D341Med (cell line): ENCODE measurements at regions not wholly inside any gene's neighbourhood (a gene's known extent, or its start where the extent isn't known, plus 50 kb on each side); places are given as distances from the start of the nearest gene placed in this dataset.

Source experiments
- DNase-seq: peaks from one replicate; pipeline ENCODE4 v3.0.0; 2012; ENCODE audit warnings: low spot score

DNA sequence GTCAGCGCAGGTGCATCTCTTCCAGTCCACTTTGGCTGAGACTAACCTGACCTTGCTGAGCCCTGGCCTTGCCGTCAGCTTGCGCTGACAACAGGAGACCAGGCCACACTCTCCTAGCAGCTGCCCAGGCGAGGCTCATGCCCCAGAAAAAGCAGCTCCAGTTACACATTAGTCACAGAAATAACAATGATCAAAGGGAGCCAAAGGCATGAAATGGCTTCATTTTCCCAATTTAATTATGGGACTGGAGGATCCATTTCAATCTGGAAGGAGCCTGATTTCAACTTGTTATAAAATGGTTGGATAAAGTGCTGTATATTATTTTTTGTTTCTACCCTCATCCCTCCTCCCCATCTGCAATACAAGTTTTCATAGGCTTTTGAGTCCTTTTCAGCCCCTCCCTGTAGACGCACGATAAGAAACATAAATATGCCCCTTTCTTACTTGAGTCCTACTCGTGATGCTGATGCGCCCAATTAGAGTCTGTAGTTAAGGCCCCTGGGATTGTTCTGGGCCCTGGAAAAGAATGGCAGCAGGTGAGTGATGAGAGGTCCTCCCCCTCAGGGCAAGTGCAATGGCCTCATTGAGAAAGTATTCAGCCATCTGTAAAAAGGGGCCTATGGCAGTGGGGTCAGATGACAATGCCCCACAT lies 376.0 kb downstream of the C12orf75 start:
- DNase-seq, result no peak

- no peak for DNase-seq
These were observed 376.5 kb downstream of the C12orf75 start for GRCh38 chr12:105706973-105707334.

DNA sequence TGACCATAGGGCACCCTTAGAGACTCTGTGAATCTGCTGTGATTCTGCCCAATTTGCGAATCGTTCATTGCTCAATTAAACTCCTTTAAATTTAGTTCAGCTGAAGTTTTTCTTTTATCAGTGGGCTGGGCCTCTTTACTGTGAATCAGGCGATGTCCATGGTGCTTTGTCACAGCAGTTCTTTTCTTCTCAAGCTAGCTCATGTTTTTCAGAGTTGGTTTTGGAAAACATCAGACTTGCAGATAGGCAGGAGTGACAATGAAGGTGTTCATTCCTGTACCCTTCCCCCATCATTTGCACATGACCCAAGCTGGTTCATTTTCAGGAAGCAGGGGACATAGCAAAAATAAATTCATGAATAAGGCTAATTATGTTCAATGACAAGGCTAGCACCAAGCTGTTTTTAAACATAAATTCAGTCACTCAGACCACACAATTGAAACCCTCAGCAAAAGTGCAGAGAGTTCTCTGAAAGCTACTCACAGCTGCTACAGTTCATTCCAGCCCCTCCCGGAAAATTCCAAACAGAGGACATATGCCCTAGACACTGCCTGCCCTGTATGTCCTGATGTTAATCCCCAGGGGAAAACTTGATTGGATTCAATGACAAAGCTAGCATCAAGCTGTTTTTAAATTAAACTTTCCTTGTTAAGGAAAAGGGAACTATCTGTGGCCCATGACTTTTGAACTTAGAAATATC lies 383.3 kb downstream of the C12orf75 start:
- no peak for DNase-seq

DNA sequence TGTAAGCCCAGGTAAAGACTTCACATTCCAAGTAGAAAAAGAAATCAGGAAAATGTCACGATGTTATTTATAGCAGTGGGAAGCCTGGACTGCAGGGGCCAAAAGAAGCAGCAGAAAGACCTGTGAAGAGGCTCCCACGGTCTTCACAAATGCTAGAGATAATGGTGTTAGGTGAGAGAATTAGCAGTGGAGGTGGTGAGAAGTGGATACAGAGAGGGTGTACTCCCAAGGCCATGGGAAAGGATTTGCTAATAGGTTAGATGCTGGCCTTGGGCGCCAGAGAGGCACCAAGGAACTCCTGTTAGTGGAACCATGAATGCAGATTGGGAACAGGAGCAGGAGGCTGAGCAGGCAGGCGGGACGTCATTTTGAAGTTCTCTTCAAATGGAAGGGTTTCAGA lies 386.1 kb downstream of the C12orf75 start:
- no peak for DNase-seq

DNA sequence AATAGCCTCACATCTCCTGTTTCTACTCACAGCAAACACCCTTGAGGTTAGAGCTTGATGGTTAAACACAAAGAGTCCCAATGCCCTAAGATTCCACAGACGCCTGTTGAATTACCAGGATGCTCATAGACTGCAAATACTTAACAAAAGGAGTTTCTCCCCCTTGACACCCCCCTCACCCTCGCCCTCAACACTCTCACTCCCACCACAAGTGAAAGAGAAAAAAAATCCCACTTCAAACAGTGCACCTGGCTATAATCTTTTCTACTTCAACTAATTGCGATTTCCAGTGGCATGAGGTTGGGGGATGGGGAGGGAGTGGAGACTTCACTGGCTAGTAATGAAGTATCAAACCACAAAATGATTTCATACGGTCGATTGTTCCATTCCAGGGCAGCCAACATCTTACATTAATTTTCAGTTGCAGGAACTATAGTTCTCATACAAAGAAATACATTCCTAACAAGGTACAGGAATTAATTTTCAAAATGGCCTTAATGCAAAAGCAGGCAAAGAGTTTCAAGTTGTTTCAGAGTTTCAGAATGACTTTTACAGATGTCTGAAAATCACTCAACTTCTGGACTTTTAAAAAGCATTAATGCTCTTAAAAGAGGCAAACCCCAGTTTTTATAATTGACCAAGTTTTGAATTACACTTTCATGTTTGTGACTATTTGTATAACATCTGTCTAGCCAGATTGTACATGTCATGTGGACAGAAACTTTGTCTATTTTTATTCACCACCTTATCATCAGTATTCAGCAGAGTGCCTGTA lies 390.7 kb downstream of the C12orf75 start:
- no peak for DNase-seq

- no peak for DNase-seq
These were observed 391.4 kb downstream of the C12orf75 start for GRCh38 chr12:105721891-105722290.

- DNase-seq, result no peak
These were observed 392.6 kb downstream of the C12orf75 start for GRCh38 chr12:105723066-105723465.

DNA sequence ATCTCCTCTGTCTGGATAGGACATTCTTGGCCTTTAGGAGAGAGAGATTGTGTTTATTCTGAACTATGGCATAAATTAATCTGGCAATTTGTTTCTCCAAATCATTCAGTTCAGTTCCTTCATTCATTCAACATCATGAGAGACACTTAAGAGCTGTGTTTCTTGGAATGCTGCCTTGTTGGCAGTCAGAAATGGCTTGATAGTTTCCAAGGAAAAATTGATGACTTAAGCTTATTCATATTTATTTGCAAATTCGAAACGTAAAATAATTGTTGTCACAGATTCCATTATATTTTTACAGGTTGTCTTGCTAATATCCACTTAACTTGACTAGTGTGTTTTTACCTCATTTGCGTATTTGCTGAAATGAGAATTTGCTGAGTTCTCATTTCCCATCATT lies 393.0 kb downstream of the C12orf75 start:
- DNase-seq, result no peak

DNA sequence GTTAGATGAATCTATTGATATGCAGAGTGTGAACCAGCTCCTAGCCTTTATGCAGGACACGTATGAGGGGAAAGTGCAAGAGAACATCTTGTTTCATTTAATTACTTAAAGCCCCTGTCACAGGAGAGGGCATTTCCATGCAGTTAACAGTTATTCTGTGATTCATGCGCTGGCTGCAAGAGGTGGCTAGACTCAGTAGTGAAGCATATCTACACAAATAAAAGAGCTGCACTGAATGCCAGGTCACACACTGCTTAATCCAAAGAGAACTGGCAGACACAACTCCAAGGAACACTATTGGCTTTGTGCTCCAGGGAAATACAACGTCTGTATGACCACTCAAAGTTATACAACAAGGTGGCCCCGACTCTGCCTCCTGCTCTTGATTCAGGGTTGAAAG lies 394.1 kb downstream of the C12orf75 start:
- no peak for DNase-seq

DNA sequence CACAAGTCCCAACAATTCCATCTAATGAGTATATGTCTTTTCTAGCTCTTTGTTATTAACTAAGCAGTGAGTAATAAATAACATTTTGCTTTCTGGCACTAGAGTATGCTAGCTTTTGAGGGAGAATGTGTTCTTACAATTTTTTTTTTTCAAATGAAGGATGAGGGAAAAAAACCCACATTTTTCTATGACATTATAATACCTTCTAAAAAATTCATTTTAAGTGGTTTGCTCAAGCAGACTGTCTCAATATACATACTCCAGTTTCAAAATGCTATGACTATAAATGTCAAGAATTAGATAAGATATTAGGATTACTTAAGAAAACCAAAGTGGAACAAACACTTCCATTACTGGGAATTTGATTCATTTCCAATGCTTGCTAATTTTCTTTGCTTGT lies 394.6 kb downstream of the C12orf75 start:
- DNase-seq, result no peak

DNA sequence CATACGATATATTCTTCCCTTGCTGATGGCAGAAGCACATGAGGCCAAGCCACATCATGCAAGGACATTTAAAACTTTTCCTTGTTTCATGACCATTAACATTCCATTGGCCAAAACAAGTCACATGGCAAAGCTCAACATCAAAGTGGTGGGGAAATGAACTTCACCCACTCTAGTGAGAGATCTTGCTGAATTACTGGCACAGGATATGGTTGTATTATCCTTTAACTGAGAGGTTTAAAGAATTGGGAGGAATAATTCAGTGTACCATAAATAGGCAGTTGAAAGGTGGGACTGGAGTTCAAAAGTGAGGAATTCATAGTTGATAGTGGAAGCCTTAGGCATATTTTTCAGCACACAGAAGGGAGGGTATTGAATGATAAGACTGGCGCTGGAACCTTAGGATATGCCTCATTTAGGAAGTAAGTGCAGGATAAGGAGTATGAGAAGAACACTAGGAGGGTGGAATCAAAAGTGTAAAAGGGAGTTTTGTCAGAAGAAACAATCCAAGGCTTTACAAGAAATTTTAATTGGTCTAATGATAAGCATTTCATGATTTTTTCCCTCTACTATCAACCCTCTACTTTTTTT lies 398.8 kb downstream of the C12orf75 start:
- no peak for DNase-seq

DNA sequence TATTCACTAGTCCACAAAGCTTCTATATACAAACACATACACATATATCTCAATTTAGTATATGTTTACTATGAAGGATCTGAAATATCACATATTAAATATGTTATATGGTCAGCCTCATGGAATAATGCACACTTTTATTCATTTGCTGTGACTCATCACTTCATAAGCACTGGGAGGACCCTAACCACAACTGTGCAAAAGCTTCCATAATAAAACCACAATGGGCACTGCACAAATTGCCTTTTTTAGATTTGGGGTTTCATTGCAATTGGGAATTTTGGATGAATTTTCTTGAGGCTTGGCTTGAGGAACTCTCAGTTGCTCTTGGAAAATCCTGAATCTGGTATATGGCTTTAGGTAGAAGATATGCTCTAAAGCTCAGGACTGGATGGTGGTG lies 399.4 kb downstream of the C12orf75 start:
- DNase-seq, result no peak

GRCh38 chr12:105733579-105733978 lies 403.1 kb downstream of the C12orf75 start:
- DNase-seq, result no peak

DNA sequence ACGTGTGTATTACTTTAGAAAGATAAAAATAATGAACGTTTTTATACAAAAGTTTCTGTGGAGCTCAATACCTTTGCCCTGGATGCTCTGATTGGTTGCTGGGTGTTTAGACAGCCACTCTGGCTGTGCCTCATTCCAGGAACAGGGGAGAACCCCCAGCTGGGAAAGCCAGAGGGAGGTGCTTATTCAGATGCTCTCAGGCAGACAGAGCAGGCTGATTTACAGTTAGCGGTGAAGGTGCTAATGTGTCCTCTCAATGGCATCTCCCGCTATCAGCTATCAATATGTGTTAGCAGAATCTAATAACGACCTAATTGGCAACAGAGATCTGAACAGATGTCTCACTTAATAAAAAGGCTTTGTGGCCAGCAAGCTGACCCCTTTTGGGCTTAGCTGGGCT lies 402.3 kb downstream of the NUAK1 start:
- no peak for DNase-seq

GRCh38 chr12:105738051-105738450 lies 400.7 kb downstream of the NUAK1 start:
- no peak for DNase-seq

- no peak for DNase-seq
These were observed 398.4 kb downstream of the NUAK1 start for GRCh38 chr12:105740369-105740768.

GRCh38 chr12:105740970-105741725 lies 397.6 kb downstream of the NUAK1 start:
- DNase-seq, result no peak

GRCh38 chr12:105741786-105742566 lies 396.8 kb downstream of the NUAK1 start:
- DNase-seq, result no peak

DNA sequence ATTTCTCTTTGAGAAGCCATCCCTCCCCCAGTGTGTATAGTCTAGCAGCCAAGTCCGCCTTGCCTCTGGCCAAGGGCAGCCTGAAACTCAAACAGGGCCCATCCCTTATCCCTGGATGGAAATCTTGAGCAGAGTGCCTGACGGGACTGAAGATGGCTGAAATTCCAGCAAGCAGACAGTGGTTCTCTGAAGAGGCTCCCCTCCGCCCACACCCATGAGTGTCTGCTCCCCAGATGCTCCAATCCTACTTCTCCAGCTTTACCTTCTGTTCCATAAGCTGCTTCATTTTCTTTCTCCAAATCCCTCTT lies 396.2 kb downstream of the NUAK1 start:
- no peak for DNase-seq

GRCh38 chr12:105744371-105745058 lies 394.2 kb downstream of the NUAK1 start:
- DNase-seq, result no peak

GRCh38 chr12:105745811-105746210 lies 392.9 kb downstream of the NUAK1 start:
- no peak for DNase-seq
